SK-N-SH treated with all-trans-retinoic acid at 6 μM for 48 hours (cell line): ENCODE measurements at regions not wholly inside any gene's neighbourhood (a gene's known extent, or its start where the extent isn't known, plus 50 kb on each side); places are given as distances from the start of the nearest gene placed in this dataset.
"Not testable (repeated sequence)": the region's sequence is repeated elsewhere in the genome, so short reads cannot be mapped to it uniquely, and the experiment has no call there.

Experiments used
- ATAC-seq: fragments of 200-7000 bp; cut with Tn5 transposase; 3 replicates; pipeline ENCODE4 v1.9.1; 2020; ENCODE audit warnings: mild to moderate bottlenecking, moderate library complexity
- BACH2 ChIP-seq: fragments of 250-450 bp; sonication (Bioruptor Pico); IDR thresholded peaks from 2 replicates; pipeline ENCODE4 v1.9.0; 2021; ENCODE audit warnings: mild to moderate bottlenecking, borderline replicate concordance
- CREB5 ChIP-seq: fragments of 250-450 bp; sonication (Bioruptor Pico); IDR thresholded peaks from 2 replicates; pipeline ENCODE4 v1.5.1; 2020; ENCODE audit warnings: low read depth, mild to moderate bottlenecking, moderate library complexity
- OSR1 ChIP-seq: fragments of 250-450 bp; sonication (Bioruptor Pico); IDR thresholded peaks from 2 replicates; pipeline ENCODE4 v1.8.0; 2022; ENCODE audit warnings: moderate library complexity, mild to moderate bottlenecking, inconsistent platforms
- PATZ1 ChIP-seq: fragments of 250-450 bp; sonication (Bioruptor Pico); IDR thresholded peaks from 2 replicates; pipeline ENCODE4 v1.8.0; 2020; ENCODE audit warnings: mild to moderate bottlenecking, moderate library complexity, borderline replicate concordance
- POU6F1 ChIP-seq: fragments of 250-450 bp; sonication (Bioruptor Pico); IDR thresholded peaks from 2 replicates; pipeline ENCODE4 v1.8.0; 2021; ENCODE audit warnings: low read depth, mild to moderate bottlenecking, moderate library complexity, borderline replicate concordance
- PPARA ChIP-seq: fragments of 250-450 bp; sonication (Bioruptor Pico); IDR thresholded peaks from 2 replicates; pipeline ENCODE4 v1.5.0; 2020; ENCODE audit warnings: mild to moderate bottlenecking, borderline replicate concordance
- RARB ChIP-seq: fragments of 250-450 bp; sonication (Bioruptor Pico); IDR thresholded peaks from 2 replicates; pipeline ENCODE4 v1.8.0; 2021; ENCODE audit warnings: mild to moderate bottlenecking, moderate library complexity
- SNAI2 ChIP-seq: fragments of 250-450 bp; sonication (Bioruptor Pico); IDR thresholded peaks from 2 replicates; pipeline ENCODE4 v1.5.0; 2020; ENCODE audit warnings: mild to moderate bottlenecking, moderate library complexity
- TCF4 ChIP-seq: fragments of 250-450 bp; sonication (Bioruptor Pico); IDR thresholded peaks from 2 replicates; pipeline ENCODE4 v1.8.0; 2021; ENCODE audit warnings: mild to moderate bottlenecking, moderate library complexity, borderline replicate concordance
- TSHZ2 ChIP-seq: fragments of 250-450 bp; sonication (Bioruptor Pico); IDR thresholded peaks from 2 replicates; pipeline ENCODE4 v1.5.0; 2020; ENCODE audit warnings: mild to moderate bottlenecking, moderate library complexity
- ZC3H10 ChIP-seq: fragments of 250-450 bp; sonication (Bioruptor Pico); IDR thresholded peaks from 2 replicates; pipeline ENCODE4 v1.5.1; 2021; ENCODE audit warnings: mild to moderate bottlenecking, moderate library complexity
- ZFP3 ChIP-seq: fragments of 250-450 bp; sonication (Bioruptor Pico); IDR thresholded peaks from 2 replicates; pipeline ENCODE4 v1.5.0; 2020; ENCODE audit warnings: mild to moderate bottlenecking, moderate library complexity
- ZFP30 ChIP-seq: fragments of 450-650 bp; formaldehyde crosslinking; IDR thresholded peaks from 2 replicates; pipeline ENCODE4 v1.5.0; 2022; ENCODE audit warnings: mild to moderate bottlenecking, moderate library complexity
- ZNF565 ChIP-seq: fragments of 450-650 bp; formaldehyde crosslinking; conservative IDR thresholded peaks from 2 replicates; pipeline ENCODE4 v1.5.0; 2020; ENCODE audit warnings: low read depth, mild to moderate bottlenecking, moderate library complexity
- ZNF70 ChIP-seq: fragments of 450-650 bp; formaldehyde crosslinking; IDR thresholded peaks from 2 replicates; pipeline ENCODE4 v1.5.0; 2020; ENCODE audit warnings: mild to moderate bottlenecking, moderate library complexity
- ZNF8 ChIP-seq: fragments of 450-650 bp; formaldehyde crosslinking; IDR thresholded peaks from 2 replicates; pipeline ENCODE4 v1.5.0; 2020; ENCODE audit warnings: mild to moderate bottlenecking, moderate library complexity

GRCh38 chr11:41803895-41804294 is 344.4 kb upstream of the LRRC4C start:
- ATAC-seq, result no peak
- TF ChIP-seq ZNF565 (CRISPR knock-in tag) (no peak), ZNF70 (CRISPR knock-in tag) (no peak), BACH2 (no peak), ZNF8 (no peak), ZFP3 (CRISPR knock-in tag) (no peak), PATZ1 (CRISPR knock-in tag) (no peak)

- ATAC-seq, result no peak
- TF ChIP-seq ZFP30, result no peak
Observed at GRCh38 chr11:41816396-41816795, 356.9 kb upstream of the LRRC4C start.

GRCh38 chr11:41824287-41824686 is 364.8 kb upstream of the LRRC4C start:
- ATAC-seq, result not testable (repeated sequence)

GRCh38 chr11:41826085-41826484 is 366.6 kb upstream of the LRRC4C start:
- TF ChIP-seq TSHZ2 (CRISPR knock-in tag) (no peak), RARB (CRISPR knock-in tag) (no peak), CREB5 (CRISPR knock-in tag) (no peak), SNAI2 (CRISPR knock-in tag) (no peak), TCF4 (CRISPR knock-in tag) (no peak), OSR1 (CRISPR knock-in tag) (no peak)
- no peak for ATAC-seq

- ATAC-seq, result no peak
- no peak for TF ChIP-seq CREB5 (CRISPR knock-in tag)
- no peak for TF ChIP-seq TCF4 (CRISPR knock-in tag)
- no peak for TF ChIP-seq ZNF8
- no peak for TF ChIP-seq ZC3H10
- TF ChIP-seq POU6F1 (CRISPR knock-in tag), result no peak
Observed at GRCh38 chr11:41836431-41836830, 377.0 kb upstream of the LRRC4C start.

- TF ChIP-seq POU6F1 (CRISPR knock-in tag) (no peak), PPARA (CRISPR knock-in tag) (no peak)
- no peak for ATAC-seq
Observed at GRCh38 chr11:41842673-41843072, 383.2 kb upstream of the LRRC4C start.
